ENCODE measurements at regions not wholly inside any gene's neighbourhood (a gene's known extent, or its start where the extent isn't known, plus 50 kb on each side); places are given as distances from the start of the nearest gene placed in this dataset.

DNA sequence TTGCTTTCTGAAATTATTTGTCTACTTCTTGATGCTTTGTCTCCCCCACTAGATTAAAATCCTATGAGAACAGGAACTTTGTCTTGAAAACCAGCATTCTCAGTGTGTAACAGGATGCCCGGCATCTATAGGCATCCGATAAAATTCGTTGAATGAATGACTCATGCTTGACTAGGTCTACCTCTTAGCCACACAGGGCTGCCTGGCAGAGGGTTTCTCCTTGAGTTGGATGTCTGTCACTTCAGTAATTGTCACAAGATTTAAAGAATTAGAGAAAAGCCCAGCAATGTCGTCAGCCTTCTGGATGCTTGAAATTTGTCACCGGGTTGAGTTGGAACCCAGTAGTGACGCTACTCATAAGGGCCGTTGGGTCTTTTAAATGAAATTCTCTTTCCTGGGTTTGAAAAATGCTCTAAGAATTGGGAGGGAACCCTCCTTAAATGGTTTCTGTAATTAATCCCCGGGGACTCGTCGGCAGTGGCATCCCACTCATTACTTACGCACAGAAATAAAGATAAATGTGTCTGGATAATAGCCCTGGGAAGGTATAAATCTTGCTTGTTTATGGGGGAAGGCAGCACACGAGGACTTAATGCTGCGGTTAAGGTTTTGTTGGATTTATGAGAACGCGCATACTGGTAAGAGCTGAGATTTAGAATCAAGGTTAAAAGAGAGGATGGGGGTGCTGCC, 194.1 kb downstream of the AACS start:
- TF ChIP-seq EZH2phosphoT487 (IDR thresholded peaks at IDR 0.05; ENCODE audit: insufficient read depth, low read depth) (no peak), EZH2 (IDR thresholded peaks at IDR 0.05; ENCODE audit: insufficient read depth, poor library complexity, severe bottlenecking) (no peak)

All from GM23248 (cell line).